ENCODE measurements at regions not wholly inside any gene's neighbourhood (a gene's known extent, or its start where the extent isn't known, plus 50 kb on each side); places are given as distances from the start of the nearest gene placed in this dataset.

DNA sequence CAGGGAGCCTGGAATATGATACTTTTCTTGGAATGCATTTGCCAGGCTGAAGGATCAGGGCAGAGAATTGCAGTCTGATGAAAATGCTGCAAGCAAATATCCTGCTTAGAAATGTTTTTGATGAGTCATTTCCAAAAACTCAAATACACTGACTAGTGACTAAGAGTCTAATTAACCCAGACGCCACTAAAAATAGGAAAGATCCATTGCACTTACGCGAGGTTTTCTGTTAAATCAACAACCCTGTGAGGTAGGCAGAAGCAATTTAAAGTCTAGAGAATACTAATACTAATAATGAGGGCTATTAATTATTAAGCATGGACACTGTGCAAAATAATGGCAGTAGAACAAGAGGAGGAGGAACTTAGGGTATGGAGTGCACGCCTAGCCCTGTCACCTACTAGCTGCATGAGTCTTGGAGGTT is 130.1 kb upstream of the DOK5 start:
- no peak overlapping the region for H4K8ac ChIP-seq (ENCODE audit: extremely low read depth, insufficient read depth, low read length)
- CTCF ChIA-PET (ENCODE audit: partially characterized antibody) = no interaction called here
- no peaks in the 10 kb centered on the region for H3K79me1 ChIP-seq (ENCODE audit: low read depth, low read length)
- no peak overlapping the region for H3K27ac ChIP-seq (ENCODE audit: low read depth, low read length)
- H3K4me2 ChIP-seq (ENCODE audit: insufficient read depth in 1 of 2, low read depth in 2 of 2, low read length in 2 of 2) = no peak overlapping the region
- H3K4me1 ChIP-seq (replicated peaks in 1 of 4; ENCODE audit: control insufficient read depth in 3 of 4, insufficient read depth in 4 of 4, low read length in 3 of 4) = peaks cover 0 to 9% (median 3%) of the 10 kb centered on the region in 4 experiments; a peak in 4 of 7 replicates
- FAIRE-seq (no peak), DNase-seq (ENCODE audit: low read depth in 1 of 2, low spot score in 2 of 2) (no peak)
- no peak overlapping the region for H2BK15ac ChIP-seq (ENCODE audit: low read length)
- H3K14ac ChIP-seq (ENCODE audit: insufficient read length) = no peak overlapping the region
- POLR2A ChIA-PET (ENCODE audit: partially characterized antibody) = no interaction called here
- no peak overlapping the region for H4K91ac ChIP-seq (replicated peaks; ENCODE audit: insufficient read length, low read length)
- H2BK5ac ChIP-seq (ENCODE audit: low read depth, low read length) = no peak overlapping the region
- no peaks in the 10 kb centered on the region for H3K9me3 ChIP-seq (ENCODE audit: insufficient read depth in 2 of 2, low read depth in 1 of 2, low read length in 1 of 2)
- no peak overlapping the region for H2BK20ac ChIP-seq (ENCODE audit: low read length)
- no peak overlapping the region for H3K18ac ChIP-seq (ENCODE audit: extremely low read depth, low read length)
- no peak overlapping the region for H2AFZ ChIP-seq (ENCODE audit: low read length)
- H3K23ac ChIP-seq (ENCODE audit: insufficient read length) = no peak overlapping the region
- H3K36me3 ChIP-seq (ENCODE audit: control insufficient read depth in 2 of 4, insufficient read depth in 4 of 4, low read length in 3 of 4) = no peaks in the 10 kb centered on the region
- no peaks in the 10 kb centered on the region for H3K23me2 ChIP-seq (ENCODE audit: low read depth, low read length)
- no peak overlapping the region for H4K5ac ChIP-seq (ENCODE audit: insufficient read length, low read depth, low read length)
- no peak overlapping the region for H2BK120ac ChIP-seq (replicated peaks; ENCODE audit: low read depth, low read length)
- no peak overlapping the region for H3K4ac ChIP-seq (replicated peaks; ENCODE audit: insufficient read length, low read depth, low read length)
- WGBS, 2 experiments (ENCODE audit: extremely low coverage in 1 of 2, insufficient coverage in 1 of 2, insufficient read length in 1 of 2, insufficient replicate concordance in 2 of 2, low coverage in 1 of 2, low lambda C conversion rate in 2 of 2, missing lambda C conversion rate in 1 of 2) = 81% methylated on average over 4 of the region's 4 CpGs; no CpG with 5 or more reads in 1 of the 2 experiments
- H3K4me3 ChIP-seq (ENCODE audit: extremely low read depth in 1 of 4, insufficient read depth in 2 of 4, low read depth in 3 of 4, low read length in 4 of 4) = no peak overlapping the region
- no peaks in the 10 kb centered on the region for H4K20me1 ChIP-seq (replicated peaks in 1 of 2; ENCODE audit: control insufficient read depth in 1 of 2, insufficient read depth in 2 of 2, low read length in 2 of 2)
- no peaks in the 10 kb centered on the region for H3K79me2 ChIP-seq (ENCODE audit: control insufficient read depth in 1 of 2, insufficient read depth in 2 of 2, low read length in 2 of 2)
- H2BK12ac ChIP-seq (ENCODE audit: low read depth, low read length) = no peak overlapping the region
- no peak overlapping the region for H3K9ac ChIP-seq (replicated peaks in 1 of 4; ENCODE audit: extremely low read depth in 1 of 4, low read depth in 3 of 4, low read length in 3 of 4)
- H2AK5ac ChIP-seq (ENCODE audit: low read depth, low read length) = no peak overlapping the region
- no peaks in the 10 kb centered on the region for H3K27me3 ChIP-seq (replicated peaks in 1 of 4; ENCODE audit: control insufficient read depth in 3 of 4, extremely low read depth in 1 of 4, insufficient read depth in 3 of 4, low read length in 3 of 4)
- H3K56ac ChIP-seq (replicated peaks; ENCODE audit: insufficient read length, low read depth, low read length) = no peak overlapping the region
- no peak for TF ChIP-seq RAD21 (IDR thresholded peaks at IDR 0.05 in 1 of 2, conservative IDR thresholded peaks at IDR 0.05 in 1 of 2; ENCODE audit: low read depth in 2 of 2, low read length in 2 of 2)
- TF ChIP-seq YY1 (IDR thresholded peaks at IDR 0.05; ENCODE audit: low read depth, low read length) = no peak
- TF ChIP-seq, protein P1, sequence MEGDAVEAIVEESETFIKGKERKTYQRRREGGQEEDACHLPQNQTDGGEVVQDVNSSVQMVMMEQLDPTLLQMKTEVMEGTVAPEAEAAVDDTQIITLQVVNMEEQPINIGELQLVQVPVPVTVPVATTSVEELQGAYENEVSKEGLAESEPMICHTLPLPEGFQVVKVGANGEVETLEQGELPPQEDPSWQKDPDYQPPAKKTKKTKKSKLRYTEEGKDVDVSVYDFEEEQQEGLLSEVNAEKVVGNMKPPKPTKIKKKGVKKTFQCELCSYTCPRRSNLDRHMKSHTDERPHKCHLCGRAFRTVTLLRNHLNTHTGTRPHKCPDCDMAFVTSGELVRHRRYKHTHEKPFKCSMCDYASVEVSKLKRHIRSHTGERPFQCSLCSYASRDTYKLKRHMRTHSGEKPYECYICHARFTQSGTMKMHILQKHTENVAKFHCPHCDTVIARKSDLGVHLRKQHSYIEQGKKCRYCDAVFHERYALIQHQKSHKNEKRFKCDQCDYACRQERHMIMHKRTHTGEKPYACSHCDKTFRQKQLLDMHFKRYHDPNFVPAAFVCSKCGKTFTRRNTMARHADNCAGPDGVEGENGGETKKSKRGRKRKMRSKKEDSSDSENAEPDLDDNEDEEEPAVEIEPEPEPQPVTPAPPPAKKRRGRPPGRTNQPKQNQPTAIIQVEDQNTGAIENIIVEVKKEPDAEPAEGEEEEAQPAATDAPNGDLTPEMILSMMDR (IDR thresholded peaks at IDR 0.05; ENCODE audit: control extremely low read depth in 1 of 3, insufficient read depth in 1 of 3, low read depth in 1 of 3, low read length in 3 of 3) = no peak
- TF ChIP-seq EP300 (IDR thresholded peaks at IDR 0.05; ENCODE audit: borderline replicate concordance in 1 of 2, low read depth in 2 of 2, low read length in 2 of 2) = no peak
- no peak for TF ChIP-seq BACH1 (IDR thresholded peaks at IDR 0.05; ENCODE audit: low read length)
- TF ChIP-seq SP1 (IDR thresholded peaks at IDR 0.05; ENCODE audit: low read depth, low read length) = no peak
- TF ChIP-seq FOSL1 (IDR thresholded peaks at IDR 0.05; ENCODE audit: insufficient read depth, low read depth, low read length) = no peak
- no peak for TF ChIP-seq PHF8 (conservative IDR thresholded peaks at IDR 0.05; ENCODE audit: low read depth, low read length)
- TF ChIP-seq SIN3A (conservative IDR thresholded peaks at IDR 0.05 in 1 of 2, IDR thresholded peaks at IDR 0.05 in 1 of 2; ENCODE audit: low read depth in 1 of 2, low read length in 2 of 2) = no peak
- no peak for TF ChIP-seq POLR2A (IDR thresholded peaks at IDR 0.05; ENCODE audit: control extremely low read depth in 1 of 2, low read depth in 2 of 2, low read length in 2 of 2)
- TF ChIP-seq TEAD4 (IDR thresholded peaks at IDR 0.05; ENCODE audit: low read depth, low read length) = no peak
- TF ChIP-seq, protein P2, sequence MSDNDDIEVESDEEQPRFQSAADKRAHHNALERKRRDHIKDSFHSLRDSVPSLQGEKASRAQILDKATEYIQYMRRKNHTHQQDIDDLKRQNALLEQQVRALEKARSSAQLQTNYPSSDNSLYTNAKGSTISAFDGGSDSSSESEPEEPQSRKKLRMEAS (IDR thresholded peaks at IDR 0.05) = no peak

Measured in H1 (cell line).